GM12864 (cell line): ENCODE measurements at regions not wholly inside any gene's neighbourhood (a gene's known extent, or its start where the extent isn't known, plus 50 kb on each side); places are given as distances from the start of the nearest gene placed in this dataset.

Source experiments
- DNase-seq: peaks from one replicate; pipeline ENCODE4 v3.0.0-alpha.2; 2011; ENCODE audit warnings: low read depth
- H3K4me3 ChIP-seq: 2 replicates; pipeline ENCODE4 v1.5.1; 2011; ENCODE audit warnings: mild to moderate bottlenecking, low read depth, low read length, control low read depth
- CTCF ChIP-seq: IDR thresholded peaks from 2 replicates; pipeline ENCODE4 v1.5.1; 2011; ENCODE audit warnings: low read depth, mild to moderate bottlenecking, moderate library complexity, low read length, control low read depth, inconsistent platforms; ENCODE audit errors: missing control alignments

- no peak overlapping the region for H3K4me3 ChIP-seq
- no peak for TF ChIP-seq CTCF
- DNase-seq = no peak
Measured at GRCh38 chr16:13781575-13782338, 138.2 kb upstream of the ERCC4 start.

GRCh38 chr16:13791095-13791494 is 128.9 kb upstream of the ERCC4 start:
- no peak for TF ChIP-seq CTCF
- no peak for DNase-seq
- H3K4me3 ChIP-seq = no peak overlapping the region

- DNase-seq = no peak
- no peak overlapping the region for H3K4me3 ChIP-seq
- no peak for TF ChIP-seq CTCF
Measured at GRCh38 chr16:13793841-13794409, 126.0 kb upstream of the ERCC4 start.

- no peak overlapping the region for H3K4me3 ChIP-seq
- no peak for DNase-seq
- no peak for TF ChIP-seq CTCF
Measured at GRCh38 chr16:13795131-13795530, 124.8 kb upstream of the ERCC4 start.

GRCh38 chr16:13797718-13798117 is 122.2 kb upstream of the ERCC4 start:
- DNase-seq = no peak
- TF ChIP-seq CTCF = no peak
- no peak overlapping the region for H3K4me3 ChIP-seq

- no peak for DNase-seq
- TF ChIP-seq CTCF = no peak
- H3K4me3 ChIP-seq = no peak overlapping the region
Measured at GRCh38 chr16:13798211-13798610, 121.7 kb upstream of the ERCC4 start.

- DNase-seq = no peak
- TF ChIP-seq CTCF = no peak
- H3K4me3 ChIP-seq = no peak overlapping the region
Measured at GRCh38 chr16:13803974-13804373, 116.0 kb upstream of the ERCC4 start.
